HepG2 (cell line): ENCODE measurements at regions not wholly inside any gene's neighbourhood (a gene's known extent, or its start where the extent isn't known, plus 50 kb on each side); places are given as distances from the start of the nearest gene placed in this dataset.

Experiments used
- AGO1 ChIP-seq: fragments of 200-400 bp; formaldehyde crosslinking; IDR thresholded peaks from 2 replicates; pipeline ENCODE4 v1.6.1; 2017; ENCODE audit warnings: mild to moderate bottlenecking, low read depth, low read length, moderate library complexity; ENCODE audit not compliant: poor library complexity, severe bottlenecking
- BCL6 ChIP-seq: IDR thresholded peaks from 2 replicates; pipeline ENCODE4 v1.6.1; 2016; ENCODE audit warnings: missing genetic modification reagents, missing compliant biosample characterization
- EED ChIP-seq: sonication (generic); formaldehyde crosslinking; IDR thresholded peaks from 2 replicates; pipeline ENCODE4 v1.5.0; 2020; ENCODE audit warnings: mild to moderate bottlenecking, missing genetic modification reagents
- ERF ChIP-seq: IDR thresholded peaks from 2 replicates; pipeline ENCODE4 v1.6.1; 2018; ENCODE audit warnings: missing biosample characterization, missing genetic modification reagents
- ESRRA ChIP-seq: sonication (generic); formaldehyde crosslinking; IDR thresholded peaks from 2 replicates; pipeline ENCODE4 v1.5.1; 2020; ENCODE audit warnings: mild to moderate bottlenecking, low read depth, missing genetic modification reagents
- ISL2 ChIP-seq: sonication (generic); formaldehyde crosslinking; IDR thresholded peaks from 2 replicates; pipeline ENCODE4 v1.5.0; 2020; ENCODE audit warnings: missing genetic modification reagents
- SALL2 ChIP-seq: sonication (generic); formaldehyde crosslinking; IDR thresholded peaks from 2 replicates; pipeline ENCODE4 v1.8.1; 2023; ENCODE audit warnings: mild to moderate bottlenecking, missing genetic modification reagents, inconsistent platforms
- SIX1 ChIP-seq: sonication (generic); formaldehyde crosslinking; IDR thresholded peaks from 2 replicates; pipeline ENCODE4 v1.4.0; 2020; ENCODE audit warnings: missing genetic modification reagents, borderline replicate concordance
- SNAPC2 ChIP-seq: sonication (generic); formaldehyde crosslinking; IDR thresholded peaks from 2 replicates; pipeline ENCODE4 v1.8.1; 2022; ENCODE audit warnings: mild to moderate bottlenecking, missing genetic modification reagents
- SNRNP70 ChIP-seq: fragments of 200-400 bp; formaldehyde crosslinking; IDR thresholded peaks from 2 replicates; pipeline ENCODE4 v1.6.1; 2017; ENCODE audit warnings: mild to moderate bottlenecking, low read depth, low read length, moderate library complexity
- STAG1 ChIP-seq: sonication (generic); formaldehyde crosslinking; IDR thresholded peaks from 2 replicates; pipeline ENCODE4 v1.4.0; 2020; ENCODE audit warnings: missing genetic modification reagents
- TGIF2 ChIP-seq: IDR thresholded peaks from 2 replicates; pipeline ENCODE4 v1.6.1; 2016; ENCODE audit warnings: control low read depth, missing compliant biosample characterization
- ZNF496 ChIP-seq: sonication (generic); formaldehyde crosslinking; IDR thresholded peaks from 2 replicates; pipeline ENCODE4 v1.8.1; 2023; ENCODE audit warnings: mild to moderate bottlenecking, moderate library complexity, missing genetic modification reagents; ENCODE audit not compliant: insufficient replicate concordance
- ZSCAN31 ChIP-seq: sonication (generic); formaldehyde crosslinking; IDR thresholded peaks from 2 replicates; pipeline ENCODE4 v1.5.0; 2020; ENCODE audit warnings: low read depth, mild to moderate bottlenecking, missing genetic modification reagents
- TF ChIP-seq, protein P1 (sequence below): sonication (generic); formaldehyde crosslinking; IDR thresholded peaks from 2 replicates; pipeline ENCODE4 v1.4.0; 2020; ENCODE audit warnings: missing genetic modification reagents; ENCODE audit errors: not compliant biosample characterization
- TF ChIP-seq, protein P2 (sequence below): sonication (generic); formaldehyde crosslinking; conservative IDR thresholded peaks from 2 replicates; pipeline ENCODE4 v1.4.0; 2020; ENCODE audit warnings: missing genetic modification reagents
- TF ChIP-seq, protein P3 (sequence below): sonication (generic); formaldehyde crosslinking; IDR thresholded peaks from 2 replicates; pipeline ENCODE4 v1.5.0; 2020; ENCODE audit warnings: mild to moderate bottlenecking, missing genetic modification reagents

DNA sequence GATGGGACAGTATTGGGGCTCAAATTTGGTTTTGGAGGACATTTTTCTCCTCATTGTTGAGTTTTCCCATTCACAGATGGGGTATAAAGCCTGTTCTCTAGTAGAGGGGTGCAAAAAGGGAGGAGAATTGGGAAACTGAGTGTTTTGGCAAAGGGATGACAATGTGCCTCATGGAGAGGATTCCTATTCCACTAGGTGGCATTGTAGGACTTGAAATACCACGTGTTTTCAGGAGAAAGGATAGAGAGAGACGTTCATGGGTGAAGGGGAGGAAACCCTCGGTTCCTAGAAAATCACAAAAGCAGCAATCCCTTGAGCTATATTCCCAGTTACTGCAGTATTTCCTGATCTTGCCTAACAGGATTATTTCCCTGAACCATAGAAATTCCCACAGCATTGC, 113.7 kb upstream of the SRD5A2 start (continued):
- TF ChIP-seq ERF (CRISPR knock-in tag) (no peak), EED (CRISPR knock-in tag) (no peak), SALL2 (CRISPR knock-in tag) (no peak), TGIF2 (CRISPR knock-in tag) (no peak), SIX1 (CRISPR knock-in tag) (no peak), AGO1 (no peak), ESRRA (no peak), SNRNP70 (no peak), STAG1 (CRISPR knock-in tag) (peak; percentile 89), ZSCAN31 (CRISPR knock-in tag) (no peak), SNAPC2 (no peak), BCL6 (CRISPR knock-in tag) (0 out of 2 replicates have a peak, but pooled peaks have one; percentile 34), ISL2 (CRISPR knock-in tag) (no peak), ZNF496 (CRISPR knock-in tag) (no peak)
- TF ChIP-seq, protein P1, sequence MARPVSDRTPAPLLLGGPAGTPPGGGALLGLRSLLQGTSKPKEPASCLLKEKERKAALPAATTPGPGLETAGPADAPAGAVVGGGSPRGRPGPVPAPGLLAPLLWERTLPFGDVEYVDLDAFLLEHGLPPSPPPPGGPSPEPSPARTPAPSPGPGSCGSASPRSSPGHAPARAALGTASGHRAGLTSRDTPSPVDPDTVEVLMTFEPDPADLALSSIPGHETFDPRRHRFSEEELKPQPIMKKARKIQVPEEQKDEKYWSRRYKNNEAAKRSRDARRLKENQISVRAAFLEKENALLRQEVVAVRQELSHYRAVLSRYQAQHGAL, result no peak
- TF ChIP-seq, protein P2, sequence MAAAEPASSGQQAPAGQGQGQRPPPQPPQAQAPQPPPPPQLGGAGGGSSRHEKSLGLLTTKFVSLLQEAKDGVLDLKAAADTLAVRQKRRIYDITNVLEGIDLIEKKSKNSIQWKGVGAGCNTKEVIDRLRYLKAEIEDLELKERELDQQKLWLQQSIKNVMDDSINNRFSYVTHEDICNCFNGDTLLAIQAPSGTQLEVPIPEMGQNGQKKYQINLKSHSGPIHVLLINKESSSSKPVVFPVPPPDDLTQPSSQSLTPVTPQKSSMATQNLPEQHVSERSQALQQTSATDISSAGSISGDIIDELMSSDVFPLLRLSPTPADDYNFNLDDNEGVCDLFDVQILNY (CRISPR knock-in tag), result no peak
- TF ChIP-seq, protein P3, sequence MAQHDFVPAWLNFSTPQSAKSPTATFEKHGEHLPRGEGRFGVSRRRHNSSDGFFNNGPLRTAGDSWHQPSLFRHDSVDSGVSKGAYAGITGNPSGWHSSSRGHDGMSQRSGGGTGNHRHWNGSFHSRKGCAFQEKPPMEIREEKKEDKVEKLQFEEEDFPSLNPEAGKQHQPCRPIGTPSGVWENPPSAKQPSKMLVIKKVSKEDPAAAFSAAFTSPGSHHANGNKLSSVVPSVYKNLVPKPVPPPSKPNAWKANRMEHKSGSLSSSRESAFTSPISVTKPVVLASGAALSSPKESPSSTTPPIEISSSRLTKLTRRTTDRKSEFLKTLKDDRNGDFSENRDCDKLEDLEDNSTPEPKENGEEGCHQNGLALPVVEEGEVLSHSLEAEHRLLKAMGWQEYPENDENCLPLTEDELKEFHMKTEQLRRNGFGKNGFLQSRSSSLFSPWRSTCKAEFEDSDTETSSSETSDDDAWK (CRISPR knock-in tag), result no peak
